ENCODE measurements at regions not wholly inside any gene's neighbourhood (a gene's known extent, or its start where the extent isn't known, plus 50 kb on each side); places are given as distances from the start of the nearest gene placed in this dataset.

- TF ChIP-seq CTCF (conservative IDR thresholded peaks at IDR 0.05) (no peak), EZH2 (IDR thresholded peaks at IDR 0.05; ENCODE audit: low read depth) (no peak)
Observed at GRCh38 chr10:43971981-43972380, 323.3 kb upstream of the ZNF32 start.

Measured in PC-9 (cell line).